Osteoblast (primary cell): ENCODE measurements at regions not wholly inside any gene's neighbourhood (a gene's known extent, or its start where the extent isn't known, plus 50 kb on each side); places are given as distances from the start of the nearest gene placed in this dataset.
A peak's percentile ranks its signal among the peaks of the same experiment; 100 is the strongest.

Experiments
- DNase-seq: peaks from one replicate; pipeline ENCODE4 v3.0.0; 2011; ENCODE audit warnings: low spot score, mixed read lengths; ENCODE audit not compliant: insufficient read length; ENCODE audit errors: missing footprints
- H2AFZ ChIP-seq: 2 replicates; pipeline ENCODE4 v1.6.0; 2011; ENCODE audit warnings: mild to moderate bottlenecking, low read length
- H3K27ac ChIP-seq: 2 replicates; pipeline ENCODE4 v1.5.1; 2011; ENCODE audit warnings: mild to moderate bottlenecking, low read depth, low read length, moderate library complexity
- H3K27me3 ChIP-seq: 2 replicates; pipeline ENCODE4 v1.6.0; 2012; ENCODE audit warnings: mild to moderate bottlenecking, control low read depth, inconsistent platforms, low read length, moderate library complexity; ENCODE audit not compliant: insufficient read depth
- H3K36me3 ChIP-seq: 2 replicates; pipeline ENCODE4 v1.5.1; 2011; ENCODE audit warnings: mild to moderate bottlenecking, low read length, control low read depth, moderate library complexity; ENCODE audit not compliant: insufficient read depth
- H3K4me1 ChIP-seq: 2 replicates; pipeline ENCODE4 v1.5.1; 2011; ENCODE audit warnings: mild to moderate bottlenecking, low read length, control low read depth, moderate library complexity; ENCODE audit not compliant: insufficient read depth
- H3K4me2 ChIP-seq: 2 replicates; pipeline ENCODE4 v1.6.0; 2011; ENCODE audit warnings: mild to moderate bottlenecking, low read length; ENCODE audit not compliant: insufficient read depth
- H3K4me3 ChIP-seq: fragments of 200-600 bp; sonication (generic); 3 replicates; pipeline ENCODE4 v1.5.1; 2012; ENCODE audit warnings: mild to moderate bottlenecking, low read length, inconsistent platforms; ENCODE audit not compliant: insufficient read depth
- H3K79me2 ChIP-seq: 2 replicates; pipeline ENCODE4 v1.6.0; 2012; ENCODE audit warnings: mild to moderate bottlenecking, low read length, control low read depth, inconsistent platforms; ENCODE audit not compliant: insufficient read depth
- H3K9me3 ChIP-seq: 2 replicates; pipeline ENCODE4 v1.5.1; 2011; ENCODE audit warnings: low read depth, low read length, control low read depth
- H4K20me1 ChIP-seq: 2 replicates; pipeline ENCODE4 v1.6.0; 2012; ENCODE audit warnings: mild to moderate bottlenecking, low read length, control low read depth; ENCODE audit not compliant: insufficient read depth
- CTCF ChIP-seq: IDR thresholded peaks from 2 replicates; pipeline ENCODE4 v1.5.1; 2011; ENCODE audit warnings: mild to moderate bottlenecking, low read depth, low read length, moderate library complexity; ENCODE audit errors: extremely low read depth

- peak; percentile 22 for DNase-seq
- Histone ChIP-seq H3K4me2 (peak overlapping the region; percentile 8), H3K4me1 (peaks cover 21% of the 10 kb centered on the region), H3K4me3 (no peak overlapping the region), H3K9me3 (no peaks in the 10 kb centered on the region), H3K27ac (peak overlapping the region; percentile 77), H2AFZ (no peak overlapping the region), H4K20me1 (no peaks in the 10 kb centered on the region), H3K36me3 (no peaks in the 10 kb centered on the region), H3K27me3 (no peaks in the 10 kb centered on the region), H3K79me2 (no peaks in the 10 kb centered on the region)
- TF ChIP-seq CTCF = no peak
These were observed 347.8 kb downstream of the DUSP10 start for GRCh38 chr1:221394011-221394544.

DNA sequence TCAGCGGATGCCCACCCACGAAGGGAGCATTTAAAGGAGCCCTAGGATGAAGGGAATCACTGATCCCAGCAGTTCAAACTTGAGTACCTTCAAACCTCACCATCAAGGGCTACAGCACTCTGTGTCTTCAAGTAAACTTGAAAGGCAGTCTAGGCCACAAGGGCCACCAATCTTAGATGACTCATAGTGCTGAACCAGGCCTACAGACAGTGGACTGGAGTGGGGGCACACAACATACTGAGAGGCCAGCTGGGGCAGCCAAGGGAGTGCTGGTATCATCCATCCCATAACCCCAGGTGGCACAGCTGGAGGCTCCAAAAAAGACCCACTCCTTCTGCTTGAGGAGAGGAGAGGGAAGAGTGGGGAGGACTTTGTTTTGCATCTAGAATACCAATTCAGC, 345.4 kb downstream of the DUSP10 start:
- peaks cover 21% of the 10 kb centered on the region for H3K4me1 ChIP-seq
- no peak overlapping the region for H3K27ac ChIP-seq
- no peaks in the 10 kb centered on the region for H4K20me1 ChIP-seq
- H3K79me2 ChIP-seq = no peaks in the 10 kb centered on the region
- H3K27me3 ChIP-seq = no peaks in the 10 kb centered on the region
- no peaks in the 10 kb centered on the region for H3K36me3 ChIP-seq
- no peaks in the 10 kb centered on the region for H3K9me3 ChIP-seq
- no peak overlapping the region for H2AFZ ChIP-seq
- no peak overlapping the region for H3K4me3 ChIP-seq
- DNase-seq = no peak
- TF ChIP-seq CTCF = no peak
- no peak overlapping the region for H3K4me2 ChIP-seq

DNA sequence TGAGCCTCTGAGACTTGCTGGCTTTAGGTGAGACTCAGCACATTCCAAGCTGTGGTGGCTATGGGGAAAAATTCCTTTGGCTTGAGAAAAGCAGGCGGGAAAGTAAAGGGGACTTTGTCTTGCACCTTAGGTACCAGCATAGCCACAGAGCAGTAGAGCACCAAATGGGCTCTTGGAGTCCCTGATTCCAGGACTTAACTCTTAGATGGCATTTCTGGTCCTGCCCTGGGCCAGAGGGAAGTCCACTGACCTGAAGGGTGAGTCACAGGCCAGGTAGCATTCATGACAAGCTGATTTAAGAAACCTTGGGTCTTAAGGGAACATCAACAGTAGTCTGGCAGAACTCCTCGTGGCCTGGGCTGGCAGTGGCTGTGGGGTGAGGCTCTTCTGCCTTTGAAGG, 344.7 kb downstream of the DUSP10 start:
- H3K4me3 ChIP-seq = no peak overlapping the region
- H4K20me1 ChIP-seq = no peaks in the 10 kb centered on the region
- no peaks in the 10 kb centered on the region for H3K79me2 ChIP-seq
- H3K27me3 ChIP-seq = no peaks in the 10 kb centered on the region
- H3K4me2 ChIP-seq = no peak overlapping the region
- no peak for TF ChIP-seq CTCF
- no peaks in the 10 kb centered on the region for H3K36me3 ChIP-seq
- no peak overlapping the region for H3K27ac ChIP-seq
- no peak overlapping the region for H2AFZ ChIP-seq
- H3K4me1 ChIP-seq = peaks cover 16% of the 10 kb centered on the region
- no peak for DNase-seq
- no peaks in the 10 kb centered on the region for H3K9me3 ChIP-seq

GRCh38 chr1:221397606-221398005, 344.3 kb downstream of the DUSP10 start:
- no peak for DNase-seq
- no peak overlapping the region for H3K4me3 ChIP-seq
- H3K4me1 ChIP-seq = peaks cover 13% of the 10 kb centered on the region
- no peak overlapping the region for H3K4me2 ChIP-seq
- H2AFZ ChIP-seq = no peak overlapping the region
- no peaks in the 10 kb centered on the region for H3K27me3 ChIP-seq
- H3K9me3 ChIP-seq = no peaks in the 10 kb centered on the region
- no peaks in the 10 kb centered on the region for H3K79me2 ChIP-seq
- no peak for TF ChIP-seq CTCF
- H3K27ac ChIP-seq = no peak overlapping the region
- no peaks in the 10 kb centered on the region for H3K36me3 ChIP-seq
- H4K20me1 ChIP-seq = no peaks in the 10 kb centered on the region
